ENCODE measurements at regions not wholly inside any gene's neighbourhood (a gene's known extent, or its start where the extent isn't known, plus 50 kb on each side); places are given as distances from the start of the nearest gene placed in this dataset.

- Histone ChIP-seq H3K27ac (no peak overlapping the region), H3K4me1 (no peaks in the 10 kb centered on the region), H3K4me3 (no peak overlapping the region), H3K9me3 (no peaks in the 10 kb centered on the region), H3K36me3 (no peaks in the 10 kb centered on the region), H3K27me3 (ENCODE audit: low read depth) (no peaks in the 10 kb centered on the region)
- ATAC-seq (no peak), DNase-seq (no peak)
- intact Hi-C loops (cut with DNase I): no loop called here
- TF ChIP-seq CTCF (IDR thresholded peaks at IDR 0.05): no peak
Measured at GRCh38 chr7:68744036-68744435, 854.2 kb upstream of the AUTS2 start.

GRCh38 chr7:68748934-68749900 lies 849.1 kb upstream of the AUTS2 start:
- Histone ChIP-seq H3K4me3 (no peak overlapping the region), H3K27me3 (ENCODE audit: low read depth) (no peaks in the 10 kb centered on the region), H3K9me3 (no peaks in the 10 kb centered on the region), H3K36me3 (no peaks in the 10 kb centered on the region), H3K4me1 (no peaks in the 10 kb centered on the region), H3K27ac (no peak overlapping the region)
- intact Hi-C loops (cut with DNase I): no loop called here
- DNase-seq (no peak), ATAC-seq (no peak)
- TF ChIP-seq CTCF (IDR thresholded peaks at IDR 0.05): no peak

GRCh38 chr7:68752485-68753178 lies 845.6 kb upstream of the AUTS2 start:
- Histone ChIP-seq H3K36me3 (no peaks in the 10 kb centered on the region), H3K9me3 (no peaks in the 10 kb centered on the region), H3K27me3 (ENCODE audit: low read depth) (no peaks in the 10 kb centered on the region), H3K27ac (no peak overlapping the region), H3K4me1 (no peaks in the 10 kb centered on the region), H3K4me3 (no peak overlapping the region)
- ATAC-seq: no peak
- no peak for DNase-seq
- no peak for TF ChIP-seq CTCF (IDR thresholded peaks at IDR 0.05)
- intact Hi-C loops (cut with DNase I): no loop called here

- H3K27me3 ChIP-seq (ENCODE audit: low read depth): no peaks in the 10 kb centered on the region
- no peak overlapping the region for H3K27ac ChIP-seq
- H3K36me3 ChIP-seq: no peaks in the 10 kb centered on the region
- no peak for DNase-seq
- no peak for TF ChIP-seq CTCF (IDR thresholded peaks at IDR 0.05)
- H3K4me1 ChIP-seq: no peaks in the 10 kb centered on the region
- intact Hi-C loops (cut with DNase I): no loop called here
- H3K9me3 ChIP-seq: no peaks in the 10 kb centered on the region
- ATAC-seq: no peak
- H3K4me3 ChIP-seq: no peak overlapping the region
Measured at GRCh38 chr7:68754414-68754813, 843.9 kb upstream of the AUTS2 start.

GRCh38 chr7:68756986-68757495 lies 841.2 kb upstream of the AUTS2 start:
- Histone ChIP-seq H3K27me3 (ENCODE audit: low read depth) (no peaks in the 10 kb centered on the region), H3K36me3 (no peaks in the 10 kb centered on the region), H3K4me1 (no peaks in the 10 kb centered on the region), H3K27ac (no peak overlapping the region), H3K4me3 (no peak overlapping the region), H3K9me3 (no peaks in the 10 kb centered on the region)
- DNase-seq (no peak), ATAC-seq (no peak)
- TF ChIP-seq CTCF (IDR thresholded peaks at IDR 0.05): no peak
- intact Hi-C loops (cut with DNase I): no loop called here

Data from lower lobe of right lung (tissue), 2 donors.